Hepatocyte (in vitro differentiated cells): ENCODE measurements at regions not wholly inside any gene's neighbourhood (a gene's known extent, or its start where the extent isn't known, plus 50 kb on each side); places are given as distances from the start of the nearest gene placed in this dataset.

Experiments
- EZH2 ChIP-seq: fragments of 200-600 bp; sonication (generic); IDR thresholded peaks from 2 replicates; pipeline ENCODE4 v1.6.1; 2016; ENCODE audit warnings: antibody characterized with exemption, mild to moderate bottlenecking, borderline replicate concordance
- EZH2phosphoT487 ChIP-seq: fragments of 200-600 bp; sonication (generic); IDR thresholded peaks from one replicate; pipeline ENCODE4 v1.6.1; 2018; ENCODE audit warnings: antibody characterized with exemption, mild to moderate bottlenecking, low read depth, moderate library complexity; ENCODE audit not compliant: unreplicated experiment, severe bottlenecking
- TF ChIP-seq, protein P1 (sequence below): fragments of 200-600 bp; sonication (generic); IDR thresholded peaks from 2 replicates; pipeline ENCODE4 v1.5.1; 2016; ENCODE audit warnings: antibody characterized with exemption, mild to moderate bottlenecking; ENCODE audit not compliant: poor library complexity

DNA sequence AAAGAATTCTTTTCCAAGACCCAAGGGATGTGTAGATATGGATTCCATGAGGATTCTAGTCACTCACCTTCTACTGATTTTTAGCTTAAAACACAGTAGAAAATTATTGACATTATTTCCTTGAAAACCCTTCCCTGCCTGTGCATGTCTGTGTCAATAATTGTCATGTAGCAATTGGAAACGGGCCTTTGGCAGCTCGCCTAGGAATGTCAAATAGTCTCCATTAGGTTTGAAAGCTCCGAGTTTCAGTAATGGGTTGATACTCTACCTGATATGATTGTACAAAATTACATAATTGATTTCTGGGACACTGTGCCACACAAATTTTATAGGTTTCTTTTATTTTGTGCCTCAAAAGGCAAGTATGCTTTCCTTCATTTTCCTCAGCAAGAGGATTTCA lies 515.2 kb upstream of the ARID1B start:
- TF ChIP-seq EZH2 = no peak
- TF ChIP-seq, protein P1, sequence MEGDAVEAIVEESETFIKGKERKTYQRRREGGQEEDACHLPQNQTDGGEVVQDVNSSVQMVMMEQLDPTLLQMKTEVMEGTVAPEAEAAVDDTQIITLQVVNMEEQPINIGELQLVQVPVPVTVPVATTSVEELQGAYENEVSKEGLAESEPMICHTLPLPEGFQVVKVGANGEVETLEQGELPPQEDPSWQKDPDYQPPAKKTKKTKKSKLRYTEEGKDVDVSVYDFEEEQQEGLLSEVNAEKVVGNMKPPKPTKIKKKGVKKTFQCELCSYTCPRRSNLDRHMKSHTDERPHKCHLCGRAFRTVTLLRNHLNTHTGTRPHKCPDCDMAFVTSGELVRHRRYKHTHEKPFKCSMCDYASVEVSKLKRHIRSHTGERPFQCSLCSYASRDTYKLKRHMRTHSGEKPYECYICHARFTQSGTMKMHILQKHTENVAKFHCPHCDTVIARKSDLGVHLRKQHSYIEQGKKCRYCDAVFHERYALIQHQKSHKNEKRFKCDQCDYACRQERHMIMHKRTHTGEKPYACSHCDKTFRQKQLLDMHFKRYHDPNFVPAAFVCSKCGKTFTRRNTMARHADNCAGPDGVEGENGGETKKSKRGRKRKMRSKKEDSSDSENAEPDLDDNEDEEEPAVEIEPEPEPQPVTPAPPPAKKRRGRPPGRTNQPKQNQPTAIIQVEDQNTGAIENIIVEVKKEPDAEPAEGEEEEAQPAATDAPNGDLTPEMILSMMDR = no peak
- TF ChIP-seq EZH2phosphoT487 = no peak
